Cardiac muscle cell (in vitro differentiated cells and primary cell): ENCODE measurements at regions not wholly inside any gene's neighbourhood (a gene's known extent, or its start where the extent isn't known, plus 50 kb on each side); places are given as distances from the start of the nearest gene placed in this dataset.

Source experiments
- DNase-seq, 2 donors: peaks; one replicate each; pipeline versions ENCODE4 v3.0.0 to v3.0.0-alpha.2; 2010 to 2017; ENCODE audit warnings: low read depth in 1 of 2, low spot score in 1 of 2
- H3K27ac ChIP-seq: fragments of 200-600 bp; sonication (generic); 2 replicates; pipeline ENCODE4 v1.5.1; 2016
- H3K27me3 ChIP-seq: fragments of 200-600 bp; sonication (generic); 2 replicates; pipeline ENCODE4 v1.6.0; 2016; ENCODE audit warnings: control low read depth
- H3K36me3 ChIP-seq: fragments of 200-600 bp; sonication (generic); 2 replicates; pipeline ENCODE4 v1.5.1; 2016; ENCODE audit warnings: control low read depth
- H3K4me1 ChIP-seq: fragments of 200-600 bp; sonication (generic); 2 replicates; pipeline ENCODE4 v1.8.1; 2017; ENCODE audit warnings: low read depth, mild to moderate bottlenecking, mixed run types
- H3K4me3 ChIP-seq: fragments of 200-600 bp; sonication (generic); 2 replicates; pipeline ENCODE4 v1.5.1; 2016; ENCODE audit warnings: mild to moderate bottlenecking
- H3K9me3 ChIP-seq: fragments of 200-600 bp; sonication (generic); 2 replicates; pipeline ENCODE4 v1.5.1; 2017; ENCODE audit warnings: low read depth, mild to moderate bottlenecking, control low read depth
- TF ChIP-seq, protein P1 (sequence below): IDR thresholded peaks from 2 replicates; pipeline ENCODE4 v1.5.1; 2012; ENCODE audit warnings: low read depth, mild to moderate bottlenecking, low read length

- H3K4me1 ChIP-seq, result peaks cover 9% of the 10 kb centered on the region
- DNase-seq, result no peak
- TF ChIP-seq, protein P1, sequence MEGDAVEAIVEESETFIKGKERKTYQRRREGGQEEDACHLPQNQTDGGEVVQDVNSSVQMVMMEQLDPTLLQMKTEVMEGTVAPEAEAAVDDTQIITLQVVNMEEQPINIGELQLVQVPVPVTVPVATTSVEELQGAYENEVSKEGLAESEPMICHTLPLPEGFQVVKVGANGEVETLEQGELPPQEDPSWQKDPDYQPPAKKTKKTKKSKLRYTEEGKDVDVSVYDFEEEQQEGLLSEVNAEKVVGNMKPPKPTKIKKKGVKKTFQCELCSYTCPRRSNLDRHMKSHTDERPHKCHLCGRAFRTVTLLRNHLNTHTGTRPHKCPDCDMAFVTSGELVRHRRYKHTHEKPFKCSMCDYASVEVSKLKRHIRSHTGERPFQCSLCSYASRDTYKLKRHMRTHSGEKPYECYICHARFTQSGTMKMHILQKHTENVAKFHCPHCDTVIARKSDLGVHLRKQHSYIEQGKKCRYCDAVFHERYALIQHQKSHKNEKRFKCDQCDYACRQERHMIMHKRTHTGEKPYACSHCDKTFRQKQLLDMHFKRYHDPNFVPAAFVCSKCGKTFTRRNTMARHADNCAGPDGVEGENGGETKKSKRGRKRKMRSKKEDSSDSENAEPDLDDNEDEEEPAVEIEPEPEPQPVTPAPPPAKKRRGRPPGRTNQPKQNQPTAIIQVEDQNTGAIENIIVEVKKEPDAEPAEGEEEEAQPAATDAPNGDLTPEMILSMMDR, result no peak
- H3K4me3 ChIP-seq, result no peak overlapping the region
- no peaks in the 10 kb centered on the region for H3K27me3 ChIP-seq
- H3K36me3 ChIP-seq, result no peaks in the 10 kb centered on the region
- no peaks in the 10 kb centered on the region for H3K9me3 ChIP-seq
- no peak overlapping the region for H3K27ac ChIP-seq
Measured at GRCh38 chr6:144896289-144896688, 611.2 kb downstream of the UTRN start.

GRCh38 chr6:144896871-144897270, 611.7 kb downstream of the UTRN start:
- TF ChIP-seq, protein P1, result no peak
- Histone ChIP-seq H3K27me3 (no peaks in the 10 kb centered on the region), H3K4me3 (no peak overlapping the region), H3K27ac (no peak overlapping the region), H3K4me1 (peaks cover 9% of the 10 kb centered on the region), H3K36me3 (no peaks in the 10 kb centered on the region), H3K9me3 (no peaks in the 10 kb centered on the region)
- no peak for DNase-seq

- peak in 1 of 2 donors; percentile 36 for DNase-seq
- Histone ChIP-seq H3K27me3 (no peaks in the 10 kb centered on the region), H3K27ac (no peak overlapping the region), H3K9me3 (no peaks in the 10 kb centered on the region), H3K4me1 (peaks cover 9% of the 10 kb centered on the region), H3K36me3 (no peaks in the 10 kb centered on the region), H3K4me3 (no peak overlapping the region)
- TF ChIP-seq, protein P1, result no peak
Measured at GRCh38 chr6:144897441-144897921, 612.3 kb downstream of the UTRN start.

- no peaks in the 10 kb centered on the region for H3K36me3 ChIP-seq
- no peaks in the 10 kb centered on the region for H3K27me3 ChIP-seq
- DNase-seq, result no peak
- no peaks in the 10 kb centered on the region for H3K9me3 ChIP-seq
- no peak overlapping the region for H3K27ac ChIP-seq
- peaks cover 9% of the 10 kb centered on the region for H3K4me1 ChIP-seq
- no peak overlapping the region for H3K4me3 ChIP-seq
- TF ChIP-seq, protein P1, result no peak
Measured at GRCh38 chr6:144898052-144898689, 613.0 kb downstream of the UTRN start.

GRCh38 chr6:144898741-144899140, 613.6 kb downstream of the UTRN start:
- Histone ChIP-seq H3K4me3 (no peak overlapping the region), H3K4me1 (peaks cover 6% of the 10 kb centered on the region), H3K9me3 (no peaks in the 10 kb centered on the region), H3K27me3 (no peaks in the 10 kb centered on the region), H3K27ac (no peak overlapping the region), H3K36me3 (no peaks in the 10 kb centered on the region)
- TF ChIP-seq, protein P1, result no peak
- DNase-seq, result no peak
